Heart left ventricle (tissue), 13 donors: ENCODE measurements at regions not wholly inside any gene's neighbourhood (a gene's known extent, or its start where the extent isn't known, plus 50 kb on each side); places are given as distances from the start of the nearest gene placed in this dataset.

ENCODE experiments used
- POLR2A ChIP-seq, 2 donors: fragments of 450-650 bp; IDR thresholded peaks; one replicate each; pipeline ENCODE4 v1.6.1; 2017; ENCODE audit warnings: antibody characterized with exemption in 2 of 2, mild to moderate bottlenecking in 2 of 2, moderate library complexity in 2 of 2
- TF ChIP-seq, protein P1 (sequence below), 12 donors: fragments of 200-600 bp; sonication (generic) in 4 of 12; IDR thresholded peaks; one replicate each; pipeline versions ENCODE4 v1.5.0 to v1.8.0; 2018 to 2022; ENCODE audit warnings: antibody characterized with exemption in 12 of 12, mild to moderate bottlenecking in 5 of 12
- donor health status: ischemic (EF 13 %, LVEDD 7.1; RV severe dilation, severe dysfunction).
- donor health status: DM: no; HTN: yes; CAD: no.
- donor health status: DM: no; HTN: no; CAD: no.
- donor health status: ischemic (EF 25% LVEDD 6.9; RV normal size, moderate dysfunction).
- donor health status: ischemic (EF 25% LVEDD 5.7; RV mildly dilated, moderate dysfunction).
- donor health status: ischemic (EF 35%, LVEDD 5.7; RV mildly dilated, moderate dysfunction).
- donor health status: nonischemic (EF 11% LVEDD 7.7; RV severe dilation, severe dysfunction).
- donor health status: DM: yes; HTN: yes; CAD: no.
- donor health status: PGD.
- donor health status: ischemic (EF 29% LVEDD 5.4; RV normal size, mild dysfunction).
- donor health status: nonischemic (EF 23%, LVEDD 6.1; RV moderate dilation, normal function).

DNA sequence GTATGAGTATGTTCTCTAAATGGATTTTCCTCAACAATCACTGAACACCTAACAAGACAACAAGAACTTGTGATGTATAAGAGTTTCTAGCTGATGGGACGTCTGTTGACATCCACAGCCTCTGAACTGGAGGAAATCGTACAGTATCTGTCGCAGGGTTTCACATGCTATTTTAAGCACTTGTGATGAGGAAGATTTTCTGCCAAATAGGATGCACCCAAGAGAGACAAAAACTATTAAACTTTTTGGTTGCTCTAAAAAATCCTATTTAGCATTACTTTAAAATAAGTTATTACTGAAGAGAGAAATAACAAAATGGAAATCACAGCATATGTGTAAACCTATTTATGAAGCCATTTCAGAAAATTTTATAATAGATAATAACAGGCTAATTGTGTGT is 356.1 kb upstream of the SLC7A11 start:
- TF ChIP-seq, protein P1, sequence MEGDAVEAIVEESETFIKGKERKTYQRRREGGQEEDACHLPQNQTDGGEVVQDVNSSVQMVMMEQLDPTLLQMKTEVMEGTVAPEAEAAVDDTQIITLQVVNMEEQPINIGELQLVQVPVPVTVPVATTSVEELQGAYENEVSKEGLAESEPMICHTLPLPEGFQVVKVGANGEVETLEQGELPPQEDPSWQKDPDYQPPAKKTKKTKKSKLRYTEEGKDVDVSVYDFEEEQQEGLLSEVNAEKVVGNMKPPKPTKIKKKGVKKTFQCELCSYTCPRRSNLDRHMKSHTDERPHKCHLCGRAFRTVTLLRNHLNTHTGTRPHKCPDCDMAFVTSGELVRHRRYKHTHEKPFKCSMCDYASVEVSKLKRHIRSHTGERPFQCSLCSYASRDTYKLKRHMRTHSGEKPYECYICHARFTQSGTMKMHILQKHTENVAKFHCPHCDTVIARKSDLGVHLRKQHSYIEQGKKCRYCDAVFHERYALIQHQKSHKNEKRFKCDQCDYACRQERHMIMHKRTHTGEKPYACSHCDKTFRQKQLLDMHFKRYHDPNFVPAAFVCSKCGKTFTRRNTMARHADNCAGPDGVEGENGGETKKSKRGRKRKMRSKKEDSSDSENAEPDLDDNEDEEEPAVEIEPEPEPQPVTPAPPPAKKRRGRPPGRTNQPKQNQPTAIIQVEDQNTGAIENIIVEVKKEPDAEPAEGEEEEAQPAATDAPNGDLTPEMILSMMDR (IDR thresholded peaks at IDR 0.05): no peak
- TF ChIP-seq POLR2A (IDR thresholded peaks at IDR 0.05): no peak
